Subcutaneous abdominal adipose tissue (tissue), 5 donors: ENCODE measurements at regions not wholly inside any gene's neighbourhood (a gene's known extent, or its start where the extent isn't known, plus 50 kb on each side); places are given as distances from the start of the nearest gene placed in this dataset.
"Not testable (repeated sequence)": the region's sequence is repeated elsewhere in the genome, so short reads cannot be mapped to it uniquely, and the experiment has no call there.

Source experiments
- H3K27ac ChIP-seq: one replicate; pipeline ENCODE4 v1.7.0; 2013; ENCODE audit warnings: low read depth, mild to moderate bottlenecking, inconsistent platforms, low read length, moderate library complexity
- H3K27me3 ChIP-seq, 5 donors: one replicate each; pipeline ENCODE4 v1.7.0; 2013; ENCODE audit warnings: low read length in 5 of 5, inconsistent platforms in 1 of 5; ENCODE audit not compliant: control insufficient read depth in 5 of 5, insufficient read depth in 4 of 5
- H3K36me3 ChIP-seq, 5 donors: one replicate each; pipeline ENCODE4 v1.7.0; 2013; ENCODE audit warnings: low read length in 5 of 5; ENCODE audit not compliant: control insufficient read depth in 5 of 5, insufficient read depth in 5 of 5
- H3K4me1 ChIP-seq, 5 donors: one replicate each; pipeline ENCODE4 v1.7.0; 2013; ENCODE audit warnings: low read length in 5 of 5, mild to moderate bottlenecking in 3 of 5, moderate library complexity in 1 of 5; ENCODE audit not compliant: control insufficient read depth in 5 of 5, insufficient read depth in 5 of 5
- H3K4me3 ChIP-seq, 5 donors: one replicate each; pipeline ENCODE4 v1.7.0; 2013; ENCODE audit warnings: low read length in 5 of 5, low read depth in 1 of 5
- H3K9ac ChIP-seq, 5 donors: one replicate each; pipeline ENCODE4 v1.7.0; 2013; ENCODE audit warnings: low read length in 5 of 5, mild to moderate bottlenecking in 4 of 5, moderate library complexity in 3 of 5
- H3K9me3 ChIP-seq, 5 donors: one replicate each; pipeline ENCODE4 v1.7.0; 2013; ENCODE audit warnings: low read length in 5 of 5; ENCODE audit not compliant: control insufficient read depth in 5 of 5
- donor health status: healthy.
- donor health status: healthy.
- donor health status: healthy.
- donor health status: healthy.
- donor health status: healthy.

GRCh38 chr16:76125871-76126270 lies 151.3 kb upstream of the CNTNAP4 start:
- Histone ChIP-seq H3K36me3 (no peaks in the 10 kb centered on the region), H3K9me3 (peaks cover 0 to 2% (median 0%) of the 10 kb centered on the region in 5 donors), H3K27ac (no peak overlapping the region), H3K4me1 (no peaks in the 10 kb centered on the region), H3K9ac (no peak overlapping the region), H3K4me3 (no peak overlapping the region), H3K27me3 (no peaks in the 10 kb centered on the region)

DNA sequence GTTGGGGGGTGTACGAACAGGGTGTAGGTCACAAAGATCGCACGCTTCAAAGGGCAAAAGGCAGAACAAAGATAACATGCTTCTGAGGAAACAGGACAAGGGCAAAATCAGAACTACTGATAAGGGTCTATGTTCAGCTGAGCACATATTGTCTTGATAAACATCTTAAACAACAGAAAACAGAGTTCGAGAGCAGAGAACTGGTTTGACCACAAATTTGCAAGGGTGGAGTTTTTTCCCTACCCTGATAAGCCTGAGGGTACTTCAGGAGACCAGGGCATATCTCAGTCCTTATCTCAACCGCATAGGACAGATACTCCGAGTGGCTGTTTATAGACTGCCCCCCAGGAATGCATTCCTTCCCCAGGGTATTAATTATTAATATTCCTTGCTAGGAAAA lies 139.1 kb upstream of the CNTNAP4 start:
- H3K4me3 ChIP-seq, H3K4me1 ChIP-seq, H3K36me3 ChIP-seq, H3K27ac ChIP-seq, H3K9me3 ChIP-seq, H3K9ac ChIP-seq, H3K27me3 ChIP-seq: not testable (repeated sequence)

DNA sequence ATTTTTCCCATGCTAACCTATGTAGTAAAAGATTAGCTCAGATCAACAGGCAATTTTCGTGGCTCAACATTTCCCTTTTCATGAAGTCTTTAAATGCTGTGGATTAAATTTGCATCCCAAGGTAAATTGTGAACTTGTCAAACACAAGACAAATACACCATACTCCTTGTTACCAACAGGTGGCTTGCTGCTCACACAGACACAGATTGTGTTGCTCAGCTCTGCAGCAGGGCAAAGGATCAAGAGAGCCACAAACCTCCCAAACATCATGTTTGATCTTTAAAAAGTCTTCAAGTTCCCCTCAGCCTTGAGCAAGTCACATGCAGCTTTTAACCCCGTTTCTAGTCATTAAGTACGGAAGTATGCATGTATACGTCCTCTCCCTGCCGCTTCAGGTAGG lies 119.6 kb upstream of the CNTNAP4 start:
- Histone ChIP-seq H3K4me1 (no peaks in the 10 kb centered on the region), H3K27me3 (no peaks in the 10 kb centered on the region), H3K36me3 (no peaks in the 10 kb centered on the region), H3K9ac (no peak overlapping the region), H3K4me3 (no peak overlapping the region), H3K27ac (no peak overlapping the region), H3K9me3 (no peaks in the 10 kb centered on the region)

- H3K9ac ChIP-seq: no peak overlapping the region
- no peaks in the 10 kb centered on the region for H3K4me1 ChIP-seq
- H3K27me3 ChIP-seq: no peaks in the 10 kb centered on the region
- H3K36me3 ChIP-seq: no peaks in the 10 kb centered on the region
- H3K27ac ChIP-seq: no peak overlapping the region
- H3K4me3 ChIP-seq: no peak overlapping the region
- H3K9me3 ChIP-seq: no peaks in the 10 kb centered on the region
Measured at GRCh38 chr16:76162046-76162445, 115.2 kb upstream of the CNTNAP4 start.

- no peak overlapping the region for H3K9ac ChIP-seq
- no peaks in the 10 kb centered on the region for H3K36me3 ChIP-seq
- no peak overlapping the region for H3K4me3 ChIP-seq
- no peaks in the 10 kb centered on the region for H3K4me1 ChIP-seq
- no peaks in the 10 kb centered on the region for H3K27me3 ChIP-seq
- no peak overlapping the region for H3K27ac ChIP-seq
- H3K9me3 ChIP-seq: no peaks in the 10 kb centered on the region
Measured at GRCh38 chr16:76164970-76165558, 112.1 kb upstream of the CNTNAP4 start.

DNA sequence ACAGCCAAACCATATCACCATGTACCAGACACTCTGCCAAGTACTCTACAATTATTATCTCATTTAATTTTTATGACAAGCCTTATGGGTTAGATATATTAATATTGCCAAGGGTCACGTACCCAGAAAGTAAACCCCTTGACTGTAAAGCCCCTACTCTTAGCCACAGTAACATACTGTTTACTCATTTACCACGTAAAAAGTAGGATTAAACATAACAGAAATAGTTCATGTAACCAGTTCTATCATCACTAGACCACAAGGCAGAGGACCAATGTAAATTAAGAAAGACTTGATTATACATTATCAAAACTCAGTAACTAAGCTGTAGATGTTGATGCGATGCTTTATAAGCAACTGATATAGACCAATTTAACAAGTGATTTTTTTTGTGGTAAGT lies 101.5 kb upstream of the CNTNAP4 start:
- H3K9ac ChIP-seq: no peak overlapping the region
- no peaks in the 10 kb centered on the region for H3K4me1 ChIP-seq
- H3K9me3 ChIP-seq: peaks cover 0 to 5% (median 2%) of the 10 kb centered on the region in 5 donors
- H3K27ac ChIP-seq: no peak overlapping the region
- no peak overlapping the region for H3K4me3 ChIP-seq
- H3K36me3 ChIP-seq: no peaks in the 10 kb centered on the region
- H3K27me3 ChIP-seq: no peaks in the 10 kb centered on the region

GRCh38 chr16:76176153-76176552 lies 101.0 kb upstream of the CNTNAP4 start:
- Histone ChIP-seq H3K36me3 (no peaks in the 10 kb centered on the region), H3K9ac (no peak overlapping the region), H3K27me3 (no peaks in the 10 kb centered on the region), H3K4me3 (no peak overlapping the region), H3K4me1 (no peaks in the 10 kb centered on the region), H3K27ac (no peak overlapping the region), H3K9me3 (peaks cover 0 to 4% (median under 1%) of the 10 kb centered on the region in 5 donors)

GRCh38 chr16:76176616-76177015 lies 100.6 kb upstream of the CNTNAP4 start:
- H3K27me3 ChIP-seq: no peaks in the 10 kb centered on the region
- peaks cover 0 to 4% (median 0%) of the 10 kb centered on the region in 5 donors for H3K9me3 ChIP-seq
- no peaks in the 10 kb centered on the region for H3K36me3 ChIP-seq
- H3K4me1 ChIP-seq: no peaks in the 10 kb centered on the region
- H3K27ac ChIP-seq: no peak overlapping the region
- no peak overlapping the region for H3K9ac ChIP-seq
- H3K4me3 ChIP-seq: no peak overlapping the region

DNA sequence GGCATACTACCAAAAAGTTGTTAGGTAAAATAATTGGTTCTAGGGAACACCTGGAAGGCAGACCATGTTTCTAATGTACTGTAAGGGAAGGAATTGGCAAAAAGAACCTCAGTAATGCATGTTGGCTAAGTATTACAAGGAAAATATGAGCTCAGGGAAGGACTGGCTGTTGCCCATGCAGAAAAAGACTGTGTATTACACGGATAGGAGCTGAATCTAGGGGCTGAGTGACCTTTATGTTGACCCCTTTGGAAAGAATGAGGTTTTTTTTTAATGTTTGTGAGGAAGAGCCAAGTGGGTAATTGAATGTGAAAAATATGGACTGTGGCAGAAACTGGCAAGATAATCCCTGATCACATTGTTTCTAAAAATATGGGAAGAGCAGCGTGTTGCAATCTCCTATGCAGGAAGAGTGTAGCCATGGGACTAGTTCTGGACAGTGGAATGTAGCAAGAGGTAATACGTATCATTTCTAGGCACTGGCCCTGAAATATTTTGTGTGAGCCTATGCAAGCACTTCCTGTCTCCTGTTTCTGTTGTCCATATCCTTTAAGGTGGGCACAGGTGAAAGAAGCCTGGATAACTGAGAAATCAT lies 95.1 kb upstream of the CNTNAP4 start:
- H3K27me3 ChIP-seq: no peaks in the 10 kb centered on the region
- H3K4me1 ChIP-seq: peaks cover 0 to 11% (median 6%) of the 10 kb centered on the region in 5 donors
- H3K27ac ChIP-seq: no peak overlapping the region
- H3K9ac ChIP-seq: no peak overlapping the region
- H3K9me3 ChIP-seq: peaks cover 0 to 8% (median 6%) of the 10 kb centered on the region in 5 donors
- no peak overlapping the region for H3K4me3 ChIP-seq
- no peaks in the 10 kb centered on the region for H3K36me3 ChIP-seq

GRCh38 chr16:76183647-76184046 lies 93.6 kb upstream of the CNTNAP4 start:
- Histone ChIP-seq H3K4me3 (no peak overlapping the region), H3K27me3 (no peaks in the 10 kb centered on the region), H3K4me1 (peaks cover 0 to 11% (median 6%) of the 10 kb centered on the region in 5 donors), H3K9ac (no peak overlapping the region), H3K27ac (no peak overlapping the region), H3K36me3 (no peaks in the 10 kb centered on the region), H3K9me3 (peaks cover 3 to 20% (median 10%) of the 10 kb centered on the region in 5 donors)
